SK-N-SH (cell line): ENCODE measurements at regions not wholly inside any gene's neighbourhood (a gene's known extent, or its start where the extent isn't known, plus 50 kb on each side); places are given as distances from the start of the nearest gene placed in this dataset.

ENCODE experiments used
- EP300 ChIP-seq, 2 experiments: IDR thresholded peaks; 2 replicates each; pipeline versions ENCODE4 v1.4.0 to v1.6.1; 2012; ENCODE audit warnings: borderline replicate concordance in 1 of 2, low read depth in 1 of 2, low read length in 1 of 2
- EZH2phosphoT487 ChIP-seq: fragments of 200-600 bp; sonication (generic); IDR thresholded peaks from 2 replicates; pipeline ENCODE4 v1.6.1; 2017; ENCODE audit warnings: low read depth, mixed run types, mild to moderate bottlenecking, antibody characterized with exemption, moderate library complexity, borderline replicate concordance
- GATA2 ChIP-seq: sonication (generic); formaldehyde crosslinking; IDR thresholded peaks from 2 replicates; pipeline ENCODE4 v1.5.0; 2020; ENCODE audit warnings: mild to moderate bottlenecking, missing genetic modification reagents
- NFIC ChIP-seq: IDR thresholded peaks from 2 replicates; pipeline ENCODE4 v1.4.0; 2012; ENCODE audit warnings: borderline replicate concordance
- POLR2AphosphoS5 ChIP-seq: IDR thresholded peaks from 2 replicates; pipeline ENCODE4 v1.6.1; 2012; ENCODE audit warnings: low read depth, low read length
- RAD21 ChIP-seq: IDR thresholded peaks from 2 replicates; pipeline ENCODE4 v1.6.1; 2012; ENCODE audit warnings: mild to moderate bottlenecking, low read length
- RFX5 ChIP-seq: IDR thresholded peaks from 2 replicates; pipeline ENCODE4 v1.6.1; 2012; ENCODE audit warnings: mild to moderate bottlenecking, improper control_type of control experiment, low read length
- TAF1 ChIP-seq: IDR thresholded peaks from 2 replicates; pipeline ENCODE4 v1.6.1; 2012; ENCODE audit warnings: low read depth, mild to moderate bottlenecking, low read length, moderate library complexity, borderline replicate concordance
- TEAD4 ChIP-seq: IDR thresholded peaks from 2 replicates; pipeline ENCODE4 v1.4.0; 2012; ENCODE audit warnings: mild to moderate bottlenecking, borderline replicate concordance; ENCODE audit not compliant: insufficient read depth
- YY1 ChIP-seq: IDR thresholded peaks from 2 replicates; pipeline ENCODE4 v1.4.0; 2012; ENCODE audit warnings: low read depth, mild to moderate bottlenecking
- TF ChIP-seq, protein P1 (sequence below): IDR thresholded peaks from 2 replicates; pipeline ENCODE4 v1.4.0; 2012; ENCODE audit warnings: low read depth
- TF ChIP-seq, protein P2 (sequence below): fragments of 150-350 bp; IDR thresholded peaks from 2 replicates; pipeline ENCODE4 v1.6.1; 2017; ENCODE audit warnings: antibody characterized with exemption, low read length, low read depth, borderline replicate concordance
- TF ChIP-seq, protein P3 (sequence below): fragments of 200-600 bp; sonication (generic); IDR thresholded peaks from 2 replicates; pipeline ENCODE4 v1.6.1; 2017; ENCODE audit warnings: antibody characterized with exemption, mild to moderate bottlenecking, moderate library complexity
- TF ChIP-seq, protein P4 (sequence below): IDR thresholded peaks from 2 replicates; pipeline ENCODE4 v1.6.1; 2012; ENCODE audit warnings: mild to moderate bottlenecking, low read depth, low read length, moderate library complexity

DNA sequence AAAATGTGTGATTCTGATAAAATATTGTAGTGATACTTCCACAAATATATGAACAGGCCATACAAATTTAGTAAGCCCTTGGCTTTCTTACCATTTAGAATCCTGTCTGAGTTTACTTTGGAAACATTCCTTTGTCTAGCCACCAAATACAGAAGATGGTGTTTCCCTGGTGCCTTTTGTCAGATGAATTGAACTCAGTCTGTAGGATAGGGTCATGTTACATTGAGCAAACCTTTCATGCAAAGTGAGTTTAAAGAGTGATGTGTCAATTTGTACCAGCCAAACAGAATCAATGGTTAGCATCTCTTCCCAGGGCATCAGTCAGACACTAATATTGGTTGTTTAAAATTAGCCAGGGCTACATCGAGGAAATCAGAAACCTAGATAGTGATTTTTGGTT, 1443.4 kb downstream of the ARAP2 start:
- TF ChIP-seq, protein P1, sequence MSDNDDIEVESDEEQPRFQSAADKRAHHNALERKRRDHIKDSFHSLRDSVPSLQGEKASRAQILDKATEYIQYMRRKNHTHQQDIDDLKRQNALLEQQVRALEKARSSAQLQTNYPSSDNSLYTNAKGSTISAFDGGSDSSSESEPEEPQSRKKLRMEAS = no peak
- TF ChIP-seq, protein P2, sequence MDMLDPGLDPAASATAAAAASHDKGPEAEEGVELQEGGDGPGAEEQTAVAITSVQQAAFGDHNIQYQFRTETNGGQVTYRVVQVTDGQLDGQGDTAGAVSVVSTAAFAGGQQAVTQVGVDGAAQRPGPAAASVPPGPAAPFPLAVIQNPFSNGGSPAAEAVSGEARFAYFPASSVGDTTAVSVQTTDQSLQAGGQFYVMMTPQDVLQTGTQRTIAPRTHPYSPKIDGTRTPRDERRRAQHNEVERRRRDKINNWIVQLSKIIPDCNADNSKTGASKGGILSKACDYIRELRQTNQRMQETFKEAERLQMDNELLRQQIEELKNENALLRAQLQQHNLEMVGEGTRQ = no peak
- TF ChIP-seq, protein P3, sequence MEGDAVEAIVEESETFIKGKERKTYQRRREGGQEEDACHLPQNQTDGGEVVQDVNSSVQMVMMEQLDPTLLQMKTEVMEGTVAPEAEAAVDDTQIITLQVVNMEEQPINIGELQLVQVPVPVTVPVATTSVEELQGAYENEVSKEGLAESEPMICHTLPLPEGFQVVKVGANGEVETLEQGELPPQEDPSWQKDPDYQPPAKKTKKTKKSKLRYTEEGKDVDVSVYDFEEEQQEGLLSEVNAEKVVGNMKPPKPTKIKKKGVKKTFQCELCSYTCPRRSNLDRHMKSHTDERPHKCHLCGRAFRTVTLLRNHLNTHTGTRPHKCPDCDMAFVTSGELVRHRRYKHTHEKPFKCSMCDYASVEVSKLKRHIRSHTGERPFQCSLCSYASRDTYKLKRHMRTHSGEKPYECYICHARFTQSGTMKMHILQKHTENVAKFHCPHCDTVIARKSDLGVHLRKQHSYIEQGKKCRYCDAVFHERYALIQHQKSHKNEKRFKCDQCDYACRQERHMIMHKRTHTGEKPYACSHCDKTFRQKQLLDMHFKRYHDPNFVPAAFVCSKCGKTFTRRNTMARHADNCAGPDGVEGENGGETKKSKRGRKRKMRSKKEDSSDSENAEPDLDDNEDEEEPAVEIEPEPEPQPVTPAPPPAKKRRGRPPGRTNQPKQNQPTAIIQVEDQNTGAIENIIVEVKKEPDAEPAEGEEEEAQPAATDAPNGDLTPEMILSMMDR = no peak
- TF ChIP-seq, protein P4, sequence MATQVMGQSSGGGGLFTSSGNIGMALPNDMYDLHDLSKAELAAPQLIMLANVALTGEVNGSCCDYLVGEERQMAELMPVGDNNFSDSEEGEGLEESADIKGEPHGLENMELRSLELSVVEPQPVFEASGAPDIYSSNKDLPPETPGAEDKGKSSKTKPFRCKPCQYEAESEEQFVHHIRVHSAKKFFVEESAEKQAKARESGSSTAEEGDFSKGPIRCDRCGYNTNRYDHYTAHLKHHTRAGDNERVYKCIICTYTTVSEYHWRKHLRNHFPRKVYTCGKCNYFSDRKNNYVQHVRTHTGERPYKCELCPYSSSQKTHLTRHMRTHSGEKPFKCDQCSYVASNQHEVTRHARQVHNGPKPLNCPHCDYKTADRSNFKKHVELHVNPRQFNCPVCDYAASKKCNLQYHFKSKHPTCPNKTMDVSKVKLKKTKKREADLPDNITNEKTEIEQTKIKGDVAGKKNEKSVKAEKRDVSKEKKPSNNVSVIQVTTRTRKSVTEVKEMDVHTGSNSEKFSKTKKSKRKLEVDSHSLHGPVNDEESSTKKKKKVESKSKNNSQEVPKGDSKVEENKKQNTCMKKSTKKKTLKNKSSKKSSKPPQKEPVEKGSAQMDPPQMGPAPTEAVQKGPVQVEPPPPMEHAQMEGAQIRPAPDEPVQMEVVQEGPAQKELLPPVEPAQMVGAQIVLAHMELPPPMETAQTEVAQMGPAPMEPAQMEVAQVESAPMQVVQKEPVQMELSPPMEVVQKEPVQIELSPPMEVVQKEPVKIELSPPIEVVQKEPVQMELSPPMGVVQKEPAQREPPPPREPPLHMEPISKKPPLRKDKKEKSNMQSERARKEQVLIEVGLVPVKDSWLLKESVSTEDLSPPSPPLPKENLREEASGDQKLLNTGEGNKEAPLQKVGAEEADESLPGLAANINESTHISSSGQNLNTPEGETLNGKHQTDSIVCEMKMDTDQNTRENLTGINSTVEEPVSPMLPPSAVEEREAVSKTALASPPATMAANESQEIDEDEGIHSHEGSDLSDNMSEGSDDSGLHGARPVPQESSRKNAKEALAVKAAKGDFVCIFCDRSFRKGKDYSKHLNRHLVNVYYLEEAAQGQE = no peak
- TF ChIP-seq TEAD4 (no peak), NFIC (no peak), EZH2phosphoT487 (no peak), POLR2AphosphoS5 (no peak), GATA2 (no peak), EP300 (IDR thresholded peaks at IDR 0.05; ENCODE audit: borderline replicate concordance in 1 of 2, low read depth in 1 of 2, low read length in 1 of 2) (no peak), RAD21 (no peak), TAF1 (no peak), RFX5 (no peak), YY1 (no peak)
